ENCODE measurements at regions not wholly inside any gene's neighbourhood (a gene's known extent, or its start where the extent isn't known, plus 50 kb on each side); places are given as distances from the start of the nearest gene placed in this dataset.
A peak's percentile ranks its signal among the peaks of the same experiment; 100 is the strongest.

- Histone ChIP-seq H3K27ac (peak overlapping the region; percentile 24 to 72 (median 52)), H3K36me3 (no peaks in the 10 kb centered on the region), H3K27me3 (no peaks in the 10 kb centered on the region), H3K4me3 (no peak overlapping the region), H3K9me3 (no peaks in the 10 kb centered on the region), H3K4me1 (peaks cover 0 to 18% (median 0%) of the 10 kb centered on the region in 3 donors)
- TF ChIP-seq POLR2A (IDR thresholded peaks at IDR 0.05), result no peak
- TF ChIP-seq CTCF (IDR thresholded peaks at IDR 0.05), result no peak
- WGBS, 2 donors, result 60 to 67% methylated on average over 12 to 13 of the region's 15 CpGs
- DNase-seq, result no peak
- intact Hi-C loops (cut with DNase I), result no loop called here
Observed at GRCh38 chr9:107624234-107624948, 134.8 kb upstream of the KLF4 start.

- peaks cover 0 to 18% (median 0%) of the 10 kb centered on the region in 3 donors for H3K4me1 ChIP-seq
- no peak overlapping the region for H3K4me3 ChIP-seq
- no peak overlapping the region for H3K27ac ChIP-seq
- peaks cover 0 to 6% (median 0%) of the 10 kb centered on the region in 4 donors for H3K27me3 ChIP-seq
- intact Hi-C loops (cut with DNase I), result no loop called here
- WGBS, 2 donors, result 85 to 92% methylated on average over 4 of the region's 4 CpGs
- no peaks in the 10 kb centered on the region for H3K36me3 ChIP-seq
- no peaks in the 10 kb centered on the region for H3K9me3 ChIP-seq
- no peak for DNase-seq
- TF ChIP-seq CTCF (IDR thresholded peaks at IDR 0.05), result no peak
- no peak for TF ChIP-seq POLR2A (IDR thresholded peaks at IDR 0.05)
Observed at GRCh38 chr9:107621436-107621835, 131.9 kb upstream of the KLF4 start.

GRCh38 chr9:107620801-107621200 is 131.2 kb upstream of the KLF4 start:
- Histone ChIP-seq H3K4me3 (no peak overlapping the region), H3K4me1 (peaks cover 0 to 18% (median 0%) of the 10 kb centered on the region in 3 donors), H3K27me3 (peaks cover 0 to 6% (median 0%) of the 10 kb centered on the region in 4 donors), H3K9me3 (no peaks in the 10 kb centered on the region), H3K36me3 (no peaks in the 10 kb centered on the region), H3K27ac (peak overlapping the region in 1 of 4 donors; percentile 44)
- intact Hi-C loops (cut with DNase I), result no loop called here
- TF ChIP-seq POLR2A (IDR thresholded peaks at IDR 0.05) (no peak), CTCF (IDR thresholded peaks at IDR 0.05) (no peak)
- DNase-seq, result no peak
- 30 to 53% methylated on average over 7 of the region's 7 CpGs for WGBS, 2 donors

GRCh38 chr9:107620236-107620635 is 130.7 kb upstream of the KLF4 start:
- H3K4me3 ChIP-seq, result no peak overlapping the region
- H3K36me3 ChIP-seq, result no peaks in the 10 kb centered on the region
- no peak overlapping the region for H3K27ac ChIP-seq
- intact Hi-C loops (cut with DNase I), result no loop called here
- WGBS, 2 donors, result 92 to 95% methylated on average over 4 to 5 of the region's 6 CpGs
- H3K4me1 ChIP-seq, result peaks cover 0 to 18% (median under 1%) of the 10 kb centered on the region in 3 donors
- DNase-seq, result no peak
- H3K27me3 ChIP-seq, result peaks cover 0 to 6% (median 0%) of the 10 kb centered on the region in 4 donors
- TF ChIP-seq CTCF (IDR thresholded peaks at IDR 0.05) (no peak), POLR2A (IDR thresholded peaks at IDR 0.05) (no peak)
- H3K9me3 ChIP-seq, result no peaks in the 10 kb centered on the region

GRCh38 chr9:107615321-107615720 is 125.8 kb upstream of the KLF4 start:
- intact Hi-C loops (cut with DNase I), result no loop called here
- H3K4me1 ChIP-seq, result peaks cover 0 to 10% (median 8%) of the 10 kb centered on the region in 3 donors
- TF ChIP-seq CTCF (IDR thresholded peaks at IDR 0.05) (no peak), POLR2A (IDR thresholded peaks at IDR 0.05) (no peak)
- 67 to 71% methylated on average over 1 of the region's 1 CpG for WGBS, 2 donors
- no peak overlapping the region for H3K4me3 ChIP-seq
- no peaks in the 10 kb centered on the region for H3K36me3 ChIP-seq
- no peak for DNase-seq
- peak overlapping the region in 1 of 4 donors; percentile 34 for H3K27ac ChIP-seq
- H3K9me3 ChIP-seq, result no peaks in the 10 kb centered on the region
- peaks cover 0 to 16% (median 0%) of the 10 kb centered on the region in 4 donors for H3K27me3 ChIP-seq
